CD4-positive, alpha-beta T cell (primary cell): ENCODE measurements at regions not wholly inside any gene's neighbourhood (a gene's known extent, or its start where the extent isn't known, plus 50 kb on each side); places are given as distances from the start of the nearest gene placed in this dataset.

Experiments used
- ATAC-seq: fragments of 200-7000 bp; cut with Tn5 transposase; one replicate; pipeline ENCODE4 v1.10.0; 2022; ENCODE audit warnings: mild to moderate bottlenecking; ENCODE audit not compliant: poor library complexity
- CTCF ChIA-PET: fragments of 350-600 bp; sonication (Branson Sonifier 250); formaldehyde crosslinking; loops from one replicate; lab custom pipeline; 2021; ENCODE audit warnings: antibody characterized with exemption, inconsistent platforms; lab: Charles Lee
- POLR2A ChIA-PET: fragments of 350-600 bp; sonication (Branson Sonifier 250); formaldehyde crosslinking; loops from one replicate; lab custom pipeline; 2021; ENCODE audit warnings: antibody characterized with exemption, inconsistent platforms; lab: Charles Lee
- DNase-seq, 14 experiments: peaks; one replicate each; pipeline ENCODE4 v3.0.0-alpha.2; 2013 to 2020; ENCODE audit warnings: mixed read lengths in 2 of 14
- H3K27ac ChIP-seq, 2 donors: one replicate each; pipeline versions ENCODE4 v1.5.1 to v1.7.0; 2013; ENCODE audit warnings: low read length in 2 of 2, low read depth in 1 of 2, mild to moderate bottlenecking in 1 of 2
- H3K27me3 ChIP-seq, 2 experiments: 1 replicate in 1 of 2; 2 replicates in 1 of 2; pipeline versions ENCODE4 v1.6.1 to v1.7.0; 2013; ENCODE audit warnings: low read length in 2 of 2, control low read depth in 1 of 2, mild to moderate bottlenecking in 1 of 2, moderate library complexity in 1 of 2; ENCODE audit not compliant: insufficient read depth in 2 of 2, control insufficient read depth in 1 of 2
- H3K36me3 ChIP-seq: one replicate; pipeline ENCODE4 v1.6.1; 2013; ENCODE audit warnings: low read length, control low read depth; ENCODE audit not compliant: insufficient read depth
- H3K4me1 ChIP-seq: one replicate; pipeline ENCODE4 v1.6.1; 2013; ENCODE audit warnings: low read length, control low read depth; ENCODE audit not compliant: insufficient read depth
- H3K4me3 ChIP-seq: one replicate; pipeline ENCODE4 v1.5.1; 2013; ENCODE audit warnings: mild to moderate bottlenecking, low read length, moderate library complexity
- H3K9me3 ChIP-seq, 2 experiments: 1 replicate in 1 of 2; 2 replicates in 1 of 2; pipeline versions ENCODE4 v1.6.1 to v1.7.0; 2013; ENCODE audit warnings: low read length in 2 of 2, mild to moderate bottlenecking in 2 of 2, control low read depth in 1 of 2, moderate library complexity in 1 of 2; ENCODE audit not compliant: control insufficient read depth in 1 of 2, insufficient read depth in 1 of 2
- H3K27ac Mint-ChIP-seq: one replicate; pipeline ENCODE4 v1.8.0; 2020; ENCODE audit warnings: mixed read lengths
- H3K27me3 Mint-ChIP-seq: one replicate; pipeline ENCODE4 v1.8.0; 2021; ENCODE audit warnings: mixed read lengths
- H3K36me3 Mint-ChIP-seq: one replicate; pipeline ENCODE4 v1.8.0; 2021; ENCODE audit warnings: low read depth, mixed read lengths
- H3K4me1 Mint-ChIP-seq: one replicate; pipeline ENCODE4 v1.8.0; 2021; ENCODE audit warnings: low read depth, mixed read lengths
- H3K4me3 Mint-ChIP-seq: one replicate; pipeline ENCODE4 v1.8.0; 2020; ENCODE audit warnings: mild to moderate bottlenecking, mixed read lengths
- H3K9me3 Mint-ChIP-seq: one replicate; pipeline ENCODE4 v1.8.0; 2020; ENCODE audit warnings: mixed read lengths
- CTCF ChIP-seq: fragments of 200-600 bp; IDR thresholded peaks from one replicate; pipeline ENCODE4 v1.8.0; 2022; ENCODE audit warnings: antibody characterized with exemption, mild to moderate bottlenecking
- intact Hi-C, 2 experiments: fragments of 100-400 bp; cut with DNase I in 1 of 2; cut with micrococcal nuclease in 1 of 2; formaldehyde crosslinking; loops; one replicate each; pipeline versions ENCODE4 v1.15.1 to v1.9.0; 2023 to 2025; cut with DNase I, micrococcal nuclease

GRCh38 chr2:106304612-106305184 lies 110.6 kb upstream of the UXS1 start:
- Mint-ChIP-seq H3K4me1 (no peaks in the 10 kb centered on the region), H3K9me3 (no peaks in the 10 kb centered on the region), H3K36me3 (no peaks in the 10 kb centered on the region), H3K4me3 (no peak overlapping the region), H3K27me3 (no peaks in the 10 kb centered on the region), H3K27ac (no peak overlapping the region)
- ATAC-seq: no peak
- H3K36me3 ChIP-seq: no peaks in the 10 kb centered on the region
- no peak overlapping the region for H3K27ac ChIP-seq
- intact Hi-C loops: no loop called here
- ChIA-PET CTCF (no interaction called here), POLR2A (no interaction called here)
- no peak for DNase-seq
- no peaks in the 10 kb centered on the region for H3K4me1 ChIP-seq
- no peaks in the 10 kb centered on the region for H3K9me3 ChIP-seq
- TF ChIP-seq CTCF: no peak
- H3K27me3 ChIP-seq: no peaks in the 10 kb centered on the region
- H3K4me3 ChIP-seq: no peak overlapping the region

- POLR2A ChIA-PET: no interaction called here
- Histone ChIP-seq H3K4me1 (no peaks in the 10 kb centered on the region), H3K9me3 (no peaks in the 10 kb centered on the region), H3K4me3 (no peak overlapping the region), H3K27ac (no peak overlapping the region), H3K27me3 (no peaks in the 10 kb centered on the region), H3K36me3 (no peaks in the 10 kb centered on the region)
- H3K36me3 Mint-ChIP-seq: no peaks in the 10 kb centered on the region
- peaks cover 5% of the 10 kb centered on the region for H3K27me3 Mint-ChIP-seq
- H3K27ac Mint-ChIP-seq: no peak overlapping the region
- intact Hi-C loops: no loop called here
- H3K9me3 Mint-ChIP-seq: no peaks in the 10 kb centered on the region
- CTCF ChIA-PET: no interaction called here
- ATAC-seq: no peak
- H3K4me3 Mint-ChIP-seq: no peak overlapping the region
- no peak for DNase-seq
- H3K4me1 Mint-ChIP-seq: no peaks in the 10 kb centered on the region
- no peak for TF ChIP-seq CTCF
These were observed 105.6 kb upstream of the UXS1 start for GRCh38 chr2:106299696-106300095.

GRCh38 chr2:106296182-106296815 lies 102.2 kb upstream of the UXS1 start:
- Mint-ChIP-seq H3K27ac (no peak overlapping the region), H3K4me3 (no peak overlapping the region), H3K4me1 (no peaks in the 10 kb centered on the region), H3K27me3 (peaks cover 5% of the 10 kb centered on the region), H3K36me3 (no peaks in the 10 kb centered on the region), H3K9me3 (no peaks in the 10 kb centered on the region)
- intact Hi-C loops: no loop called here
- no peaks in the 10 kb centered on the region for H3K9me3 ChIP-seq
- ATAC-seq: no peak
- H3K4me1 ChIP-seq: no peaks in the 10 kb centered on the region
- no peak overlapping the region for H3K27ac ChIP-seq
- H3K27me3 ChIP-seq: no peaks in the 10 kb centered on the region
- no peak for TF ChIP-seq CTCF
- POLR2A ChIA-PET: no interaction called here
- DNase-seq: no peak
- CTCF ChIA-PET: no interaction called here
- H3K36me3 ChIP-seq: no peaks in the 10 kb centered on the region
- no peak overlapping the region for H3K4me3 ChIP-seq
